ENCODE measurements at regions not wholly inside any gene's neighbourhood (a gene's known extent, or its start where the extent isn't known, plus 50 kb on each side); places are given as distances from the start of the nearest gene placed in this dataset.

GRCh38 chr13:73673931-73674330, 460.3 kb downstream of the KLF12 start:
- TF ChIP-seq CTCF (IDR thresholded peaks at IDR 0.05) (no peak), CREB1 (CRISPR knock-in tag; IDR thresholded peaks at IDR 0.05) (no peak), KAT7 (CRISPR knock-in tag; IDR thresholded peaks at IDR 0.05; ENCODE audit: borderline replicate concordance) (no peak), JUN (CRISPR knock-in tag; IDR thresholded peaks at IDR 0.05) (no peak), MLX (CRISPR knock-in tag; IDR thresholded peaks at IDR 0.05) (no peak), USF2 (CRISPR knock-in tag; IDR thresholded peaks at IDR 0.05) (no peak), STAT6 (CRISPR knock-in tag; conservative IDR thresholded peaks at IDR 0.05; ENCODE audit: low read depth) (no peak), TCF7 (CRISPR knock-in tag; IDR thresholded peaks at IDR 0.05; ENCODE audit: low read depth) (no peak), ATF1 (CRISPR knock-in tag; IDR thresholded peaks at IDR 0.05) (no peak), NR1H2 (CRISPR knock-in tag; IDR thresholded peaks at IDR 0.05) (no peak), GABPB1 (CRISPR knock-in tag; IDR thresholded peaks at IDR 0.05) (no peak)

All from WTC11 (cell line).